HG03575 (cell line): ENCODE measurements at regions not wholly inside any gene's neighbourhood (a gene's known extent, or its start where the extent isn't known, plus 50 kb on each side); places are given as distances from the start of the nearest gene placed in this dataset.

ENCODE experiments used
- ATAC-seq: cut with Tn5 transposase; IDR thresholded peaks from one replicate; pipeline ENCODE4 v1.9.1; 2021; ENCODE audit not compliant: unreplicated experiment, insufficient number of reproducible peaks, low FRiP score; ENCODE audit errors: extremely low read depth

GRCh38 chr7:132635127-132635526 lies 58.9 kb upstream of the PLXNA4 start:
- ATAC-seq: no peak

GRCh38 chr7:132630834-132631233 lies 54.6 kb upstream of the PLXNA4 start:
- ATAC-seq: no peak
